ENCODE measurements at regions not wholly inside any gene's neighbourhood (a gene's known extent, or its start where the extent isn't known, plus 50 kb on each side); places are given as distances from the start of the nearest gene placed in this dataset.

DNA sequence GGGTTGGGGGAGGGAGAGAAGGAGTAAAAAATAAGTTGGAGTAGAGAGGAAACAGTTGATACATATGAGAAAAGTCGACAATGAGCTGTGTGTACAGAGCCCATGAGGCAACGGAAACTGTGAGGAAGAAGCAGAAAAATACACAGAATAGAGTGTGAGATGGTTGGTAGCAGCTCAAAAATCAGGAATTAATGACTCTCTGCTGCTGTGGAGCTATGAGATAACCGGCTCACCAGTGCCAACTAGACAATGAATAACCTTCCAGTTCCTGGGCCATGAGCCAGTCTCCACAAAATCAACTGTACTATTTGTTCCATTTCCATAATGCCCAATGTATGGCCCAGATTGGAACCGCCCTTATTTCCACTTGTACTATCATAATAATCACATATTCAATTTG lies 53.1 kb upstream of the NREP start:
- no peak overlapping the region for H3K4me3 ChIP-seq (ENCODE audit: low read depth, low read length)
- DNase-seq (ENCODE audit: low read depth) (no peak), FAIRE-seq (no peak)
- H3K27me3 ChIP-seq (ENCODE audit: control insufficient read depth, insufficient read depth, low read length) = no peaks in the 10 kb centered on the region
- TF ChIP-seq, protein P1, sequence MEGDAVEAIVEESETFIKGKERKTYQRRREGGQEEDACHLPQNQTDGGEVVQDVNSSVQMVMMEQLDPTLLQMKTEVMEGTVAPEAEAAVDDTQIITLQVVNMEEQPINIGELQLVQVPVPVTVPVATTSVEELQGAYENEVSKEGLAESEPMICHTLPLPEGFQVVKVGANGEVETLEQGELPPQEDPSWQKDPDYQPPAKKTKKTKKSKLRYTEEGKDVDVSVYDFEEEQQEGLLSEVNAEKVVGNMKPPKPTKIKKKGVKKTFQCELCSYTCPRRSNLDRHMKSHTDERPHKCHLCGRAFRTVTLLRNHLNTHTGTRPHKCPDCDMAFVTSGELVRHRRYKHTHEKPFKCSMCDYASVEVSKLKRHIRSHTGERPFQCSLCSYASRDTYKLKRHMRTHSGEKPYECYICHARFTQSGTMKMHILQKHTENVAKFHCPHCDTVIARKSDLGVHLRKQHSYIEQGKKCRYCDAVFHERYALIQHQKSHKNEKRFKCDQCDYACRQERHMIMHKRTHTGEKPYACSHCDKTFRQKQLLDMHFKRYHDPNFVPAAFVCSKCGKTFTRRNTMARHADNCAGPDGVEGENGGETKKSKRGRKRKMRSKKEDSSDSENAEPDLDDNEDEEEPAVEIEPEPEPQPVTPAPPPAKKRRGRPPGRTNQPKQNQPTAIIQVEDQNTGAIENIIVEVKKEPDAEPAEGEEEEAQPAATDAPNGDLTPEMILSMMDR (IDR thresholded peaks at IDR 0.05; ENCODE audit: insufficient read depth, low read length, severe bottlenecking) = no peak
- no peaks in the 10 kb centered on the region for H3K36me3 ChIP-seq (ENCODE audit: control insufficient read depth, insufficient read depth, low read length)
